ENCODE measurements at regions not wholly inside any gene's neighbourhood (a gene's known extent, or its start where the extent isn't known, plus 50 kb on each side); places are given as distances from the start of the nearest gene placed in this dataset.
A peak's percentile ranks its signal among the peaks of the same experiment; 100 is the strongest.

- no peak for TF ChIP-seq CTCF (conservative IDR thresholded peaks at IDR 0.05; ENCODE audit: low read depth, low read length)
- no peak overlapping the region for H3K4me3 ChIP-seq (ENCODE audit: low read length)
- DNase-seq (ENCODE audit: low read depth): no peak
These were observed 283.1 kb upstream of the FOXG1 start for GRCh38 chr14:28483506-28483905.

DNA sequence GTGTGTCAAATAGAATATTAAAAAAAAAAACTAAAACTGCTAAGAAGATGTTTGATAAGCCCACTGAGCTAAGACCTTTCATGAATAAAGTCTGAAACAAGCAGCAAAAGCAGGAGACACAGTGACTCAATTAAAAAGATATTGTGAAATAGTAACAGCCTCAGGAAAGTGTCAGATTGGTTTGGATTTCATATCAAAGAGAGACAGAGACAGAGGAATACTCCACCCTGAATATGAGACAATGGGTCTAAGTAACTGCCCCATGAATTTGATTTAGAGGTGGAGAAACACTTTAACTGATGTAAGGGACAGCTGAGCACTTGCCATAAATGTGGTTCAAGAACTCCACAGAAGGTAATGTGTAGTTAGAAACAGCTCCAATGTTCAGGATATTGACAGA lies 277.9 kb upstream of the FOXG1 start:
- no peak overlapping the region for H3K4me3 ChIP-seq (ENCODE audit: low read length)
- DNase-seq (ENCODE audit: low read depth): no peak
- no peak for TF ChIP-seq CTCF (conservative IDR thresholded peaks at IDR 0.05; ENCODE audit: low read depth, low read length)

GRCh38 chr14:28493516-28493915 lies 273.1 kb upstream of the FOXG1 start:
- no peak for TF ChIP-seq CTCF (conservative IDR thresholded peaks at IDR 0.05; ENCODE audit: low read depth, low read length)
- DNase-seq (ENCODE audit: low read depth): no peak
- H3K4me3 ChIP-seq (ENCODE audit: low read length): no peak overlapping the region

GRCh38 chr14:28494196-28494595 lies 272.4 kb upstream of the FOXG1 start:
- no peak for DNase-seq (ENCODE audit: low read depth)
- TF ChIP-seq CTCF (conservative IDR thresholded peaks at IDR 0.05; ENCODE audit: low read depth, low read length): no peak
- H3K4me3 ChIP-seq (ENCODE audit: low read length): no peak overlapping the region

DNA sequence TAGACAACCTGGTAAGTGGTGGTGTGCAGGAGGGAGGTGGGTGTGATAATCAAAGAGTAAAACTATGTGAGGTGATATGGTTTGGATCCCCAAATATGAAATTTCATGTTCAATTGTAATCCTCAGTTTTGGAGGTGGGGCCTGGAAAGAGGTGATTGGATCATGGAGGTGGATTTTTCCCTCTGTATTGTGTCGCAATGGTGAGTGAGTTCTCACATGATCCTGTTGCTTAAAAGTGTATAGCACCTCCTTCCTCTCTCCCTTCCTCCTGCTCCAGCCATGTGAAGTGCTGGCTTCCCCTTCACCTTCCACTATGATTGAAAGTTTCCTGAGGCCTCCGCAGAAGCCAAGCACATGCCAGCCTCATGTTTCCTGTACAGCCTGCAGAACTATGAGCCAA lies 270.2 kb upstream of the FOXG1 start:
- no peak for TF ChIP-seq CTCF (conservative IDR thresholded peaks at IDR 0.05; ENCODE audit: low read depth, low read length)
- no peak for DNase-seq (ENCODE audit: low read depth)
- no peak overlapping the region for H3K4me3 ChIP-seq (ENCODE audit: low read length)

- no peak for TF ChIP-seq CTCF (conservative IDR thresholded peaks at IDR 0.05; ENCODE audit: low read depth, low read length)
- no peak overlapping the region for H3K4me3 ChIP-seq (ENCODE audit: low read length)
- no peak for DNase-seq (ENCODE audit: low read depth)
These were observed 264.1 kb upstream of the FOXG1 start for GRCh38 chr14:28502517-28502916.

- H3K4me3 ChIP-seq (ENCODE audit: low read length): no peak overlapping the region
- DNase-seq (ENCODE audit: low read depth): peak; percentile 93
- TF ChIP-seq CTCF (conservative IDR thresholded peaks at IDR 0.05; ENCODE audit: low read depth, low read length): no peak
These were observed 251.0 kb upstream of the FOXG1 start for GRCh38 chr14:28515571-28515970.
